ENCODE measurements at regions not wholly inside any gene's neighbourhood (a gene's known extent, or its start where the extent isn't known, plus 50 kb on each side); places are given as distances from the start of the nearest gene placed in this dataset.

GRCh38 chr2:12603781-12604295, 112.9 kb upstream of the TRIB2 start:
- TF ChIP-seq CTCF (IDR thresholded peaks at IDR 0.05) (no peak), EZH2phosphoT487 (IDR thresholded peaks at IDR 0.05) (no peak), EZH2 (IDR thresholded peaks at IDR 0.05) (no peak)
